H1 (cell line): ENCODE measurements at regions not wholly inside any gene's neighbourhood (a gene's known extent, or its start where the extent isn't known, plus 50 kb on each side); places are given as distances from the start of the nearest gene placed in this dataset.

Source experiments
- CBX8 ChIP-seq: fragments of 300-800, 300-1000 bp; sonication (generic); IDR thresholded peaks from 2 replicates; pipeline ENCODE4 v1.7.1; 2016; ENCODE audit warnings: low read depth, low read length, borderline replicate concordance
- CREB1 ChIP-seq: IDR thresholded peaks from 2 replicates; pipeline ENCODE4 v1.6.1; 2012; ENCODE audit warnings: inconsistent platforms
- GABPA ChIP-seq: IDR thresholded peaks from 2 replicates; pipeline ENCODE4 v1.6.1; 2011; ENCODE audit warnings: mild to moderate bottlenecking, low read length, moderate library complexity, borderline replicate concordance; ENCODE audit not compliant: insufficient read depth
- KDM1A ChIP-seq: fragments of 200-600, 300-600 bp; sonication (generic); IDR thresholded peaks from 2 replicates; pipeline ENCODE4 v1.7.1; 2016; ENCODE audit warnings: mild to moderate bottlenecking, low read length, borderline replicate concordance
- POU5F1 ChIP-seq: IDR thresholded peaks from 2 replicates; pipeline ENCODE4 v1.6.1; 2011; ENCODE audit warnings: low read depth, mild to moderate bottlenecking, low read length, moderate library complexity
- SIN3A ChIP-seq, 2 experiments: IDR thresholded peaks in 1 of 2; conservative IDR thresholded peaks in 1 of 2; 2 replicates each; pipeline ENCODE4 v1.6.1; 2011 to 2012; ENCODE audit warnings: low read length in 2 of 2, improper control_type of control experiment in 1 of 2, low read depth in 1 of 2, mild to moderate bottlenecking in 1 of 2

- no peak for TF ChIP-seq CREB1
- no peak for TF ChIP-seq KDM1A
- TF ChIP-seq CBX8: no peak
- no peak for TF ChIP-seq SIN3A (conservative IDR thresholded peaks at IDR 0.05 in 1 of 2, IDR thresholded peaks at IDR 0.05 in 1 of 2; ENCODE audit: low read depth in 1 of 2, low read length in 2 of 2)
- no peak for TF ChIP-seq GABPA
- TF ChIP-seq POU5F1: no peak
These were observed 163.5 kb upstream of the SALL3 start (continued) for GRCh38 chr18:78816114-78816513.
